ENCODE measurements at regions not wholly inside any gene's neighbourhood (a gene's known extent, or its start where the extent isn't known, plus 50 kb on each side); places are given as distances from the start of the nearest gene placed in this dataset.
"Not testable (repeated sequence)": the region's sequence is repeated elsewhere in the genome, so short reads cannot be mapped to it uniquely, and the experiment has no call there.

GRCh38 chr15:54749461-54749860 lies 447.3 kb downstream of the RSL24D1 start:
- TF ChIP-seq REST (IDR thresholded peaks at IDR 0.05; ENCODE audit: low read depth); CTCF (IDR thresholded peaks at IDR 0.05 in 2 of 3, conservative IDR thresholded peaks at IDR 0.05 in 1 of 3; ENCODE audit: borderline replicate concordance in 1 of 3, insufficient read depth in 1 of 3, low read depth in 2 of 3, low read length in 2 of 3); TCF7L2 (IDR thresholded peaks at IDR 0.05; ENCODE audit: borderline replicate concordance, extremely low read depth, insufficient read depth, insufficient read length); MAX (IDR thresholded peaks at IDR 0.05); SP1 (IDR thresholded peaks at IDR 0.05; ENCODE audit: low read depth): not testable (repeated sequence)

Data from HCT116 (cell line).